Dedifferentiated amniotic fluid mesenchymal stem cell (primary cell): ENCODE measurements at regions not wholly inside any gene's neighbourhood (a gene's known extent, or its start where the extent isn't known, plus 50 kb on each side); places are given as distances from the start of the nearest gene placed in this dataset.
"Not testable (repeated sequence)": the region's sequence is repeated elsewhere in the genome, so short reads cannot be mapped to it uniquely, and the experiment has no call there.

Experiments used
- DNase-seq: peaks from one replicate; pipeline ENCODE4 v3.0.0-alpha.2; 2016; ENCODE audit errors: extremely low spot score

GRCh38 chr5:130836729-130837649, 328.1 kb downstream of the HINT1 start:
- DNase-seq = peak; percentile 30

GRCh38 chr5:130817598-130818384, 347.3 kb downstream of the HINT1 start:
- not testable (repeated sequence) for DNase-seq

GRCh38 chr5:130815246-130815645, 349.8 kb downstream of the HINT1 start:
- DNase-seq = no peak

GRCh38 chr5:130808691-130809090, 356.4 kb downstream of the HINT1 start:
- no peak for DNase-seq

- peak; percentile 55 for DNase-seq
Measured at GRCh38 chr5:130805648-130806047, 359.4 kb downstream of the HINT1 start.

GRCh38 chr5:130805036-130805435, 360.0 kb downstream of the HINT1 start:
- DNase-seq = no peak

- no peak for DNase-seq
Measured at GRCh38 chr5:130801963-130802362, 363.1 kb downstream of the HINT1 start.

GRCh38 chr5:130799015-130799414, 366.0 kb downstream of the HINT1 start:
- DNase-seq = no peak

- no peak for DNase-seq
Measured at GRCh38 chr5:130797303-130797702, 367.8 kb downstream of the HINT1 start.

GRCh38 chr5:130796902-130797301, 368.2 kb downstream of the HINT1 start:
- DNase-seq = no peak

- no peak for DNase-seq
Measured at GRCh38 chr5:130796032-130796431, 369.0 kb downstream of the HINT1 start.

GRCh38 chr5:130795037-130795436, 370.0 kb downstream of the HINT1 start:
- no peak for DNase-seq

GRCh38 chr5:130777794-130778193, 387.3 kb downstream of the HINT1 start:
- no peak for DNase-seq

- DNase-seq = no peak
Measured at GRCh38 chr5:130773813-130774212, 391.2 kb downstream of the HINT1 start.

- DNase-seq = peak; percentile 37
Measured at GRCh38 chr5:130762031-130762430, 403.0 kb downstream of the HINT1 start.

GRCh38 chr5:130759061-130759460, 406.0 kb downstream of the HINT1 start:
- DNase-seq = no peak

- DNase-seq = no peak
Measured at GRCh38 chr5:130747556-130747955, 417.5 kb downstream of the HINT1 start.

- not testable (repeated sequence) for DNase-seq
Measured at GRCh38 chr5:130746641-130747040, 418.4 kb downstream of the HINT1 start.

GRCh38 chr5:130743092-130743491, 422.0 kb downstream of the HINT1 start:
- no peak for DNase-seq

GRCh38 chr5:130740047-130740569, 424.9 kb downstream of the HINT1 start:
- DNase-seq = no peak

- no peak for DNase-seq
Measured at GRCh38 chr5:130731839-130732238, 433.2 kb downstream of the HINT1 start.

GRCh38 chr5:130729541-130729940, 435.5 kb downstream of the HINT1 start:
- DNase-seq = no peak

GRCh38 chr5:130727830-130728229, 437.2 kb downstream of the HINT1 start:
- no peak for DNase-seq
